ENCODE measurements at regions not wholly inside any gene's neighbourhood (a gene's known extent, or its start where the extent isn't known, plus 50 kb on each side); places are given as distances from the start of the nearest gene placed in this dataset.

DNA sequence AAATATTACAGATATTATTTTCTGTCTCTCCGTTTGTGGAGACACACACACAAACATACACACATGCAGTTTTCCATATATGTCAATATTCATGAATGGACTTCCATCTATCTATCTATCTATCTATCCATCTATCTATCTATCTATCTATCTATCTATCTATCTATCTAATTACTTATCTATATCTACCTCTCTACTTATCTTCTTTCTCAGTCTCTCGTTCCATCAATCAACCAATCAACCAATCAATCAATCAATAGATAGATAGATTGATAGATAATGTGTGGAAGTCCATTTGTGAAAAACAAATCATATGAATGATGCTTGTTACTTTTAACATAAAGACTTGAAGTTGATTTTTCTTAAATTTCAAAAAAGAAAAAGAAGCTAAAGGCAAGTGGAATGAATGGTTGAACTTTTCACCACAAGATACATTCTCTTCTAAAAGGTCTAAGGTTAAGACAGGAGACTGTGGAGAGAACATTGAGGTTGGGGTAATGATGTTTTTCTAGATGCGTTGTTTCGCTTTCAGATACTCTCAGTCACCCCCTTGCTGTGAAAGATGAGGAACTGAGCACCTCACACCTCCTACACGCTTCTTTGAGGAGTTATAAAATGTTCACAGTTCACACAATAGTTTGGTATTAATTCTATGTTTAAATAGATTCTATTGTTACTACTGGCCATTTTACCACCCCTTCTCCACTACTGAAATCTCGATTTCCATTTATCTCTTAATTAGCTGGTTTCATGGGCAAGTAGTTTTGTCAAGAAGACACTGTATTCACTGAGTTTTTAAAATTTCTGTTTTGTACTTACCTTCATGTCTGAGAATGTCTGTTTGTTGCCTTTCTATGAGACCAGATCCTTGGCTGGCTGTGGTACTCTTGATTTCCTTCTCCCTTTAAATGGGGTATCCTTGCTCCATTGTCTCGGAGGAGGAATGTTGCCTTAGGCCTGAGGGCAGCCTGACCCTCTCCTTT, 114.1 kb downstream of the EMX2 start:
- DNase-seq (ENCODE audit: low read depth, low spot score) (no peak), FAIRE-seq (no peak)
- intact Hi-C loops (cut with micrococcal nuclease) (no loop called here), dilution Hi-C loops (cut with MboI; ENCODE audit: extremely low pct_ligation_motif_present, low sequenced_read_pairs) (no loop called here)
- no peaks in the 10 kb centered on the region for H3K9me1 ChIP-seq (replicated peaks; ENCODE audit: control insufficient read depth, extremely low read depth, insufficient read depth, low read length)
- no peak overlapping the region for H3K9ac ChIP-seq (replicated peaks; ENCODE audit: extremely low read depth, insufficient read depth, low read length)
- H3K9me3 ChIP-seq (replicated peaks; ENCODE audit: control insufficient read depth, insufficient read depth, low read length): no peaks in the 10 kb centered on the region
- H3K36me3 ChIP-seq (ENCODE audit: control insufficient read depth in 2 of 2, extremely low read depth in 1 of 2, insufficient read depth in 2 of 2, low read length in 2 of 2): no peaks in the 10 kb centered on the region
- H3K4me3 ChIP-seq (replicated peaks in 1 of 3; ENCODE audit: insufficient read depth in 1 of 3, low read depth in 1 of 3, low read length in 3 of 3): no peak overlapping the region
- no peak overlapping the region for H3K4me2 ChIP-seq (ENCODE audit: insufficient read depth, low read length)
- H3K27me3 ChIP-seq (ENCODE audit: control insufficient read depth in 2 of 2, insufficient read depth in 2 of 2, low read length in 2 of 2): no peaks in the 10 kb centered on the region
- no peak overlapping the region for H3K27ac ChIP-seq (ENCODE audit: insufficient read depth, low read depth, low read length)
- POLR2A ChIA-PET: no interaction called here
- no peaks in the 10 kb centered on the region for H3K79me2 ChIP-seq (ENCODE audit: control insufficient read depth, insufficient read depth, low read length)
- CTCF ChIA-PET: no interaction called here
- H3K4me1 ChIP-seq (ENCODE audit: control insufficient read depth, extremely low read depth, insufficient read depth, low read length): no peaks in the 10 kb centered on the region
- H2AFZ ChIP-seq (ENCODE audit: low read depth, low read length): no peak overlapping the region
- H4K20me1 ChIP-seq (replicated peaks; ENCODE audit: control insufficient read depth, extremely low read depth, insufficient read depth, low read length): no peaks in the 10 kb centered on the region
- TF ChIP-seq, protein P1, sequence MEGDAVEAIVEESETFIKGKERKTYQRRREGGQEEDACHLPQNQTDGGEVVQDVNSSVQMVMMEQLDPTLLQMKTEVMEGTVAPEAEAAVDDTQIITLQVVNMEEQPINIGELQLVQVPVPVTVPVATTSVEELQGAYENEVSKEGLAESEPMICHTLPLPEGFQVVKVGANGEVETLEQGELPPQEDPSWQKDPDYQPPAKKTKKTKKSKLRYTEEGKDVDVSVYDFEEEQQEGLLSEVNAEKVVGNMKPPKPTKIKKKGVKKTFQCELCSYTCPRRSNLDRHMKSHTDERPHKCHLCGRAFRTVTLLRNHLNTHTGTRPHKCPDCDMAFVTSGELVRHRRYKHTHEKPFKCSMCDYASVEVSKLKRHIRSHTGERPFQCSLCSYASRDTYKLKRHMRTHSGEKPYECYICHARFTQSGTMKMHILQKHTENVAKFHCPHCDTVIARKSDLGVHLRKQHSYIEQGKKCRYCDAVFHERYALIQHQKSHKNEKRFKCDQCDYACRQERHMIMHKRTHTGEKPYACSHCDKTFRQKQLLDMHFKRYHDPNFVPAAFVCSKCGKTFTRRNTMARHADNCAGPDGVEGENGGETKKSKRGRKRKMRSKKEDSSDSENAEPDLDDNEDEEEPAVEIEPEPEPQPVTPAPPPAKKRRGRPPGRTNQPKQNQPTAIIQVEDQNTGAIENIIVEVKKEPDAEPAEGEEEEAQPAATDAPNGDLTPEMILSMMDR (IDR thresholded peaks at IDR 0.05; ENCODE audit: extremely low read depth in 1 of 2, insufficient read depth in 1 of 2, low read depth in 1 of 2, low read length in 2 of 2): no peak
- TF ChIP-seq POLR2AphosphoS5 (IDR thresholded peaks at IDR 0.05; ENCODE audit: insufficient read depth, low read depth, low read length) (no peak), FOS (IDR thresholded peaks at IDR 0.05; ENCODE audit: borderline replicate concordance, insufficient read depth, low read length) (no peak), JUN (IDR thresholded peaks at IDR 0.05; ENCODE audit: borderline replicate concordance, insufficient read depth, insufficient read length, low read depth) (no peak), POLR2A (IDR thresholded peaks at IDR 0.05; ENCODE audit: low read depth, low read length) (no peak), GATA2 (IDR thresholded peaks at IDR 0.05; ENCODE audit: insufficient read depth, insufficient read length, low read depth, low read length) (no peak)
- TF ChIP-seq, protein P2, sequence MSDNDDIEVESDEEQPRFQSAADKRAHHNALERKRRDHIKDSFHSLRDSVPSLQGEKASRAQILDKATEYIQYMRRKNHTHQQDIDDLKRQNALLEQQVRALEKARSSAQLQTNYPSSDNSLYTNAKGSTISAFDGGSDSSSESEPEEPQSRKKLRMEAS (IDR thresholded peaks at IDR 0.05; ENCODE audit: insufficient read depth, insufficient read length): no peak
- BruUV-seq (replicated peaks): no TSS peak

Measured in endothelial cell of umbilical vein (primary cell).